Limb (tissue), 2 donors: ENCODE measurements at regions not wholly inside any gene's neighbourhood (a gene's known extent, or its start where the extent isn't known, plus 50 kb on each side); places are given as distances from the start of the nearest gene placed in this dataset.

ENCODE experiments used
- DNase-seq, 2 donors: peaks; one replicate each; pipeline ENCODE4 v3.0.0-alpha.2; 2016; ENCODE audit errors: extremely low spot score in 2 of 2

GRCh38 chr13:53844473-53845146 lies 816.0 kb downstream of the OLFM4 start:
- no peak for DNase-seq

- no peak for DNase-seq
Observed at GRCh38 chr13:53847502-53847901, 818.9 kb downstream of the OLFM4 start.

DNA sequence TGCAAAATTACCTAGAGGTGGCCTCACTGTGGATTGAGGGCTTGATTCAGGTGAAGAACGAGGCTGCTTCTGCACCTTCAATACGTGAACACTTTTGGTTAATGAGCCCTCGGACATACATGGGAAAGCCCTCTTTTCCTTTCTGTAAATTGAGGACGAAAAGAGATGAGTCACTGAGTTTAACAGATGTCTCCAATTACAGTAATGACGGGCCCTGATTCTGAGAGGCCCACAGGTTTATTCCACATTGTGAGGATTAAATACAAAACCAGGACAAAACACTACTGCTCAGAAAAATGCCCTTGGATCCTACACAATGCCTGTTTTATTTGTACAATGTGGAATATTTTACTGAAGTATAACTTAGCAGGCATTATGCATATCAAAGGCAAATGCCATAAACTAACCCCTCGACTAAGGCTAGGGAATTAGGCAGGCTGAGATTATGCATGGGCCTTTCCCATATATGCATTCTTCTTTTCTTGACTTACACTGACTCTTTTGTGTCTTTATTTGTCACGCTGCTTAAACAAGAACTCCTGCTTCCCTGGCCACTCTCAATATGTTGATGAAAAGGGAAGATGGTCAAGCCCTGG lies 819.9 kb downstream of the OLFM4 start:
- DNase-seq: no peak

DNA sequence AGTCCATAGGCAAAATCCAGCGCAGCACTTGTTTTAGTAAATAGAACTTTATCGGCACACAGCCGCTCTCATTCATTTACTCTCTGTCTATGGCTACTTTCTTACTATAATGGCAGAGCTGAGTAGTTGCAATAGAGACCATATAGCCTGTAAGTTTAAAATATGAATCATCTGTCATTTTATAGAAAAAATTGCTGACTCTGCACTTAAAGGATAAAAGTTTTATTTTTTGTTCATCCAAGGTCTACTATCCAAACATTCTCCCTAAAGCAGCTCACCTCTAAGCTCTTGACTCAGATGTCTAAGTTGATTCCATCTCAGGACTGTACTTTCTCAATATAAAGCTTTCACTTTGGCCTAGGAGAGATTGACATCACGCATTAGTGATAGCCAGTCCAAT lies 825.7 kb downstream of the OLFM4 start:
- DNase-seq: no peak

- DNase-seq: no peak
Observed at GRCh38 chr13:53856573-53857195, 828.1 kb downstream of the OLFM4 start.

GRCh38 chr13:53863520-53863919 lies 834.9 kb downstream of the OLFM4 start:
- no peak for DNase-seq

- DNase-seq: no peak
Observed at GRCh38 chr13:53873558-53873957, 844.9 kb downstream of the OLFM4 start.

- DNase-seq: no peak
Observed at GRCh38 chr13:53878861-53879260, 850.2 kb downstream of the OLFM4 start.

- DNase-seq: no peak
Observed at GRCh38 chr13:53885997-53886396, 857.4 kb downstream of the OLFM4 start.

DNA sequence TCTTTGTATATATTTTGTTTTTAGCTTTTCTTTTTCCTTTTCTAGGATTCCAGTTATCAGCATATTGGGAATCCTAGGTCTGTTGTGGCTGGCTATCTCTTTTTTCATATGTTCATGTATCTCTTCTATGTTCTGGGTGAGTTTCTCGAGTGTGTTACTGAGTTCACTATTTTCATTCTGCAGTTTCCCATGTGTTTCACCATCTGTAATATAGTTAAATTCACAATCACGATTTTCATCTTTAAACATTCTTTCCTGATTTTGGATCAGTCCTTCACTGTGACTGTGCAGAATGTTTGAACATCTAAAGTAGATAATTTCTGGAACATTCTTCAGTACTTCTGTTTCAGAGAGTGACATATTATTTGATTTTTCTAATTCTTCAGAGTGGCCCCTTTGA lies 862.1 kb downstream of the OLFM4 start:
- DNase-seq: no peak

- DNase-seq: no peak
Observed at GRCh38 chr13:53901593-53901992, 873.0 kb downstream of the OLFM4 start.

GRCh38 chr13:53907891-53908290 lies 879.3 kb downstream of the OLFM4 start:
- no peak for DNase-seq

DNA sequence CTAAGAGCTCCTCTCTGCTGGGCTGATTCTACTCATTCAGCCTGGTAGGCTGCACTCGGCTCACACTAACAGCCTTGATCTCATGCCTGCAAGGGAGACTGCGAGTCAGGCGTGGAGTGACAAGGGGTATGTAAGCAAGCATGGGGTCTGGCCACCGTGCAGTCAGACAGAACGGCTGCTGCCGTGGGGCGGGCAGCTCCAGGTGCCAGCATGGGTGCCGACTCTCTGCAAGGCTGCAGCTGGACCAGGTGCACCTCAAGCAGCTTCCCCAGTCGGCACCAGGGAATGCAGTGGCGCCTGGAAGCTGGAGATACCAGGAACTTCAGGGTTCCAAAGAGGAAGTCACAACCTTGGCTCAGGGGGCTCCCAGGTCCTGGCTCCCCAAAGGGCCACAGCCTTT lies 892.3 kb downstream of the OLFM4 start:
- no peak for DNase-seq

- DNase-seq: no peak
Observed at GRCh38 chr13:53921473-53921872, 892.9 kb downstream of the OLFM4 start.

GRCh38 chr13:53941588-53942190 lies 913.1 kb downstream of the OLFM4 start:
- no peak for DNase-seq

DNA sequence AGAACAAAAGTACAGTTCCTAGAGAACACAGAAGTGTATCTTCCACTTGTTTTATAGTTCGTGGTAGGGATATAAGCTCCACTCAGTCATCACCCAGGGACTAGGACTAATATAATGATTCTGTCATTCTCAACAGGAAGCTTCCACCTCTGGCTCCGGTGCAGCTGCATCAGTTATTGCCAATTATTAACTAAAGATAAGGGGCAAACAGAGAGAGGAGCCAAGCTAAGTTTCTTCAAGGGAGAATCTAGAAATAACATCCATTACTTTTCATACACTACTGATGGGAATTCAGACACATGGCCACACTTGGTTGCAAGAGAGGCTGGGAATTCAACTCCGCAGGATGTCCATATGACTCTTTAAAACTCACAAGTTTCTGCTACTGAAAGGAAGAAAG lies 917.9 kb downstream of the OLFM4 start:
- DNase-seq: no peak

DNA sequence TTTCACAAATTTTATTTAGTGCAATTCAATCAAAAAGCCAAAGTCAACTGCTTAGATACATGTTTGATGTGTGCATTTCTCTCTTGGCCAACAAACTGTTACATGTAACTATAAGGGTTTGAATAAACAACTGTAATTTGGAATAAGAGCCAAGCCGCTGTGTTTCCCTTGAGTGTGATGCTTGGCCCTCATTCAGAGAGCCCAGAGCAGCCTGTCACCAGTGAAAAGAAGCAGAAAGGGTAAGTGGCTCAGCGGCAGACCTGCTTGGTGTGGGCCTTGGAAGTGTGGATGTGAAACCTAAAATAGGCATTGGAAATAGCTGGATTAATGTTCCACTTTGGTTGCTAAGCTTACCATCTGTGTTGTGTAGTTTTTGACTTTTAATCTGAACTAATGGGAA lies 924.6 kb downstream of the OLFM4 start:
- DNase-seq: no peak
